NCI-H82 (cell line): ENCODE measurements at regions not wholly inside any gene's neighbourhood (a gene's known extent, or its start where the extent isn't known, plus 50 kb on each side); places are given as distances from the start of the nearest gene placed in this dataset.

Experiments used
- DNase-seq: peaks from one replicate; lab custom pipeline; 2025; lab: John Stamatoyannopoulos, UW

GRCh38 chr3:26522919-26523318 is 99.7 kb upstream of the LRRC3B start:
- peak; percentile 2 for DNase-seq

- DNase-seq = no peak
Measured at GRCh38 chr3:26525013-26525412, 97.6 kb upstream of the LRRC3B start.

- DNase-seq = no peak
Measured at GRCh38 chr3:26535151-26535550, 87.4 kb upstream of the LRRC3B start.

GRCh38 chr3:26536955-26537354 is 85.6 kb upstream of the LRRC3B start:
- no peak for DNase-seq

DNA sequence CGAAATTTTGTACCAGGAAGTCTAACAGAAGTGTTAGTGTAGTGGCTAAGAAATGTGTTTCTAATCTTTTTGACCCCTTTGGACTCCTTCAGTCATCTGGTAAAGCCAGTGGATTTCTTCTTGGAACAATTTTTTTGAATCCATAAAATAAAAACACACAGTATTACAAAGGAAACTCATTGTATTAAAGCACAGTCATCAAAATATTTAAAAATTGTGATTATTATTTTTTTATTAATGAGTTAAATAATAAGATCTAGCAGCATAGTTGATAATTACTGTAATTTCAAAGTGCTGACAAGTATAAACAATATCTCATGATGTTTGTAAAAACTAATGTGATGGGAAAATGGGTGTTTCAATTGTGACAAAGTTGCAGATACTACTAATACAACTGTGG is 72.2 kb upstream of the LRRC3B start:
- DNase-seq = no peak

DNA sequence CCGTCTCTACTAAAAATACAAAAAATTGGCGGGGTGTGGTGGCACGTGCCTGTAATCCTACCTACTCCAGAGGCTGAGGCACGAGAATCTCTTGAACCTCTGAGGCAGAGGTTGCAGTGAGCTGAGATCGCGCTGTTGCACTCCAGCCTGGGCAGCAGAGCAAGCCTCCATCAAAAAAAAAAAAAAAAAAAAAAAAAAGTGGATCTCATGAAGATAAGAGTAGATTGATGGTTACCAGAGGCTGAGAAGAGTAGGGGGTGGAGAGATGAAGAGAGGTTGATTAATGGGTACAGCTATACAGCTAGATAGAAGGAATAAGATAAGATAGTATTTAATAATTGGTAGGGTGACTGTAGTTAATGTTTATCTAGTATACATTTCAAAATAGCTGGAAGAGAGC is 65.9 kb upstream of the LRRC3B start:
- no peak for DNase-seq

DNA sequence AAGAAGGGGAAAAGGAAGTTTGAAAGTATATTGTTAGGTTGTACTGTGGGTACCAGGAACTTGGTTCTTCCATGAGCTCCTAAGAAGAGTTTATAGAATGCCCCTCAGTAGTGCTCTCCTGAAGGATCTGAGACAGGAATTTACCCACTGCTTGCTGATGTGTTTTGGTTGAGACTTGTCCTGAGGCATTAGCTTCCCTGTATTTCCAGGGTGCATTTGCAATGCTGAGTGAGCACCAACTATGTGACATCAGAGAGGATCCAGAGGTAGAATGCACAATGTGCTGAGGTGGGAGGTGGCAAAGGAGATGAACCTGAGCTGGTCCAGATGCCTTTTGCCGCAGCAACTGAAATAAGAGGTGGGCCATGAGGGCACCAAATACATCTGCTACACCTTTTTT is 64.3 kb upstream of the LRRC3B start:
- no peak for DNase-seq

DNA sequence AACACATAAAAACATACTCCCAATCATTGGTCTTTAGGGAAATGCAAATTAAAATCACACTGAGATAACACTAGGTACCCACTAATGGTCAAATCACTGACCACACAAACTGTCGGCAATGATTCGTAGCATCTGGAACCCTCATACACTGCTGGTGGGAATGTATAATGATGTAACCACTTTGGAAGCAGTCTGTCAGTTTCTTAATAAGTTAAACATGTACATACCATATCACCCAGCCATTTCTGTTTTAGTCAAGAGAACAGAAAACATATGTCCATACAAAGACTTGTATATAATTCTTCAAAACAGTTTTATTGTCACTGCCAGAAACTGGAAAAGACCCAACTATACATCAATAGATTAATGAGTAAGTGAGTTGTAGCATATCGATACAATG is 63.3 kb upstream of the LRRC3B start:
- DNase-seq = no peak

GRCh38 chr3:26560081-26560480 is 62.5 kb upstream of the LRRC3B start:
- peak; percentile 11 for DNase-seq

GRCh38 chr3:26562021-26562768 is 60.4 kb upstream of the LRRC3B start:
- DNase-seq = peak; percentile 34
